Hematopoietic multipotent progenitor cell treated with erythropoietin and hydrocortisone succinate and interleukin-3 and kit ligand, for 17 days (in vitro differentiated cells): ENCODE measurements at regions not wholly inside any gene's neighbourhood (a gene's known extent, or its start where the extent isn't known, plus 50 kb on each side); places are given as distances from the start of the nearest gene placed in this dataset.

Experiments used
- DNase-seq: peaks from one replicate; pipeline ENCODE4 v3.0.0-alpha.2; 2015; ENCODE audit warnings: low spot score

GRCh38 chr5:68480335-68480940, 264.9 kb downstream of the PIK3R1 start:
- DNase-seq: peak; percentile 65

GRCh38 chr5:68482199-68482598, 266.6 kb downstream of the PIK3R1 start:
- peak; percentile 65 for DNase-seq

- no peak for DNase-seq
Observed at GRCh38 chr5:68484307-68485068, 268.9 kb downstream of the PIK3R1 start.

DNA sequence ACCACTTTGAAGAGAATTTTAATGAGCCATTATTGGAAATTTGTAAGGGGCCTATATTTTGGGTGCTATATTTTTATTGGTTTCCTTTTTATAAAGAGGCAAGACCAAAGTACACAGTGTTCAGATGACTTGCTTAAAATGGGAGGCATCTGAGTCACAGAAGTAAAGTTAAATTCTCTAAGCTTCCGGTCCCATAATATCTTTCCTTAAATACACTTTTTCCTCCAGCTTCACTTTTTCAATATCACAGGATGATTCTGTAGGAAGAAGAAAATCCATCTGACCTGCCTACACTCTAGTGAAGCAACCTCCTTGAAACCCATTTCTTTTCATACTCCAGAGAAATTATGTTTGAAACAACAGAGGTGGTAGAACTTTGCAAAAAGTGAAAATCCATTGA, 274.0 kb downstream of the PIK3R1 start:
- DNase-seq: no peak

- no peak for DNase-seq
Observed at GRCh38 chr5:68490406-68490805, 274.9 kb downstream of the PIK3R1 start.

DNA sequence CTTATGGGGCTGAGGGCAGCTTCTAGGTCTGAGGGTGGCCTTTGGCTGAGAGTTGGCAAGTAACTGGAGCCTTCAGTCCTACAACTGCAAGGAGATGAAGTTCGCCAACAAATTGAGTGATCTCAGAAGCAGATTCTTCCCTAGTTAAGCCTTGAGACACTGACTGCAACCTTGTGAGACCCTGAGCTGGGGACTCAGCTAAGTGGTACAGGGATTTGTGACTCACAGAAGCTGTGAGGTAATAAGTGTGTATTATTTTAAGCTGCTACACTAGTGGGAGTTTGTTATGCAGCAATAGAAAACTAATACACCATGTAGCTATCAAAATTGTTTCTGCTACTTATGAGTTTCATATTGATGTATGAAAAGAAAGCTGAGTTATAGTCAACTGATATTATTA, 279.2 kb downstream of the PIK3R1 start:
- no peak for DNase-seq

DNA sequence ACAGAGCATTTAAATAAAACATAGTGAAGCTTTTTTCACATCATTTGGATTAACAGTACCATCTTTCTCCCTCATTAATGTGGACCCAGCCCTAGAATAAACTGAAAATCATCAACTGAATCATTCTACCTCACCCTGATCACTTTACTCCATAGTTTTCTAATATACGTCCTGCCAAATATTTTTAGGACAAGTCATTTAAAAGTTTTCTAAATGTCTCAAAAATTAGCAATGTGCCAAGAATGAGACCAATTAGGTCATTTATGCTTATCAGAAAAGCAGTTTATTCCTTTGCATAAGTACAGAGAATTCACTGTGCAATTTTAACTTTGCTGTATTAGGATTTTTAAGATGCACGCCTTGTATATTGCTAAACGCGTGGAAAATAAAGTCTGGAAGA, 284.4 kb downstream of the PIK3R1 start:
- no peak for DNase-seq

GRCh38 chr5:68500813-68501212, 285.3 kb downstream of the PIK3R1 start:
- DNase-seq: no peak

DNA sequence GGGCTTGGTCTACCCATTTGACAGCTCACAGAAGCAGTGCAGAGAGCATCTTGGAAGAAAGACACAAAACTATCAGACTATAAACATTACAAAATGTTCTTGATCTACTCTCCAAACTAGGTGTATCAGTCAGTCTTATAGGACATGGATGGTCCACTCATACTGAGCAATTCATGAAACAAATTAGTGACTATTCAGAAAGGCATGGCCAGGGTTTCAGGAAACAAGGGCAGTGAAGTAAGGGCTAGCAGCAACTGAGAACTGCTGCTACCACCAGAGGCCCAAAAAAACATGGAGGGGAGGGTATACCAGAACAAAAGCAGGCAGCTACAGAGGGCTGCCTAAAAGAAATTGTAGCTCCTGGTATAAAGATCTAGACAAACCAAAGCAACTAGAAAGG, 287.0 kb downstream of the PIK3R1 start:
- DNase-seq: no peak

DNA sequence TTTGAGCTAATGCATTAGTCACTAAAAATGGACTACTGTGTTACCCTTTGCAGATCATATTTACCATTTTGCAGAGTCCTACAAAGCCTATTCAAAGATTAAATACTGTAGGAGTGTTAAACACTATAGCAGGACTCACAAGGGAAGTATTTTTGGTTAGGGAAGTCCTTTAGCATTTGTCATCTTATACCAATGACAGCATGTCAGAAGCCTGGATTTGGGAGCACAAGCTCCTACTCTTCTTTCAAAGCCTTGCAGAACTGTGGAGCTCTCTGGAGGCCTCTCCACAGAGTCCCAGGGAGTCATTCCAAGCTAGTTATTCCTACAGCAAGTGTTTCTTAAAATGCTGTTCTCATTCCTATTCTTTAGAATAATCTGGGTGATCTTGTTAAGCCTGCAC, 288.8 kb downstream of the PIK3R1 start:
- DNase-seq: no peak

DNA sequence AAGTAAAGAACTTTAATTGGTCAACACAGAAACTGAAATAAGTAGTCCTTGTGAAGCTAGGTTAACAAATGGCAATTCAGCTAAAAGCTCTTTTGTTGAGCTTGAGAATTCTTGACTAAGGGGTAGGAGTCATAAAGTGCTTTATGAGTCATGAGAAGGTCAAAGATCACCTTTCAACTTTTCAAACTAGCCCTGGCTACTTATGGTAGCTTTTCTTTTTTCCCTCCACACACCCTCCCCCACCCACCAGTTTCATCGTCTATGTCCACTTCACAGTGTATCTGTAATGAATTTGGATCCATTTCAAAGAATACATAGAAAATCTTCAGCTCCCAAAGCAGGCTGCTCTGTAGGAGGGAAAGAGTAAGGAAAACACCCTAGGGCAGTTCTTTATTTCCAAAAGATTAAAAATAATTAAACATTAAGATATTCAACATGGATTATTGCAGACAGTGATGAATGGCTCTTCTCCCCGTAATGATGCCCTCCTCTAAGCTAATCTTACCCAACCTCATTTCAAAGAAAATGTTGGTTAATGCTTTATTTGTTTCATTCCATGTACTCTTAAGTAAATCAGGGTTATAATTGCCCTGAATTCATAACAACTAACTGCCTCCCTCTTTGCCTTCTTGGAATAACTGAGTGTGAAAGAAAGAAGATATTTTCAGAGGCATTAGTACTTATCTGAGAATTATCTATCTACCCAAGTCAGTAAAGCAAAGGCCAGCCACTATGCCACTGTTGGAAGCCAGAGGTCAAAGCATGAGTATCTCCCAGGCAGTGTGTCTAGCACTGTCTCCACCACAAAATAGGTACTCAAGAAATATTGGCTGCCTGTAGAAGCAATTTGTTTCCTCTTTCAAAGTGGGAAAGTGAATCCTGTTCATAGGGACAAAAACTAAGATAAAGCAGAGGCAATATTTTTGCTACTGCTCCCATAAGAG, 290.6 kb downstream of the PIK3R1 start:
- DNase-seq: no peak

GRCh38 chr5:68515514-68515913, 300.0 kb downstream of the PIK3R1 start:
- no peak for DNase-seq

- DNase-seq: no peak
Observed at GRCh38 chr5:68518286-68518685, 302.7 kb downstream of the PIK3R1 start.

DNA sequence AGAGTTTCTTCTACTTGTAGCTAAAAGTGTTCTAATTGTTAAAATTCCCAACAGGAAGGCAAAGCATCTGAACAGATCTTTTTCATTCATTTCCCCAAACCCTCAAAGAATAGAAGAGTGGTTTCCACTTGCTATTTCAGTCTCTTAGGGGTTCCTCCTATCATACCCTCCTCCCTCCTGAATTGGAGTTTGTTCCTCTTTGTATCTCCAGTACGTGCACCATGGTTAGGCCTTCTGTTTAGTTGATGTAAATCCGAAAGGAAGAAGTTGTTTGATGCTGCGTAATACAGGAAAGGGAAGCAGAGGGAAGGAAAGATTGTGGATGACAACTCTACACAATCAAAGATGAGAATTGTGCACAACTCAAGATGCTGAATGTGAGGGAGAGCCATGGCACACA, 303.6 kb downstream of the PIK3R1 start:
- no peak for DNase-seq

DNA sequence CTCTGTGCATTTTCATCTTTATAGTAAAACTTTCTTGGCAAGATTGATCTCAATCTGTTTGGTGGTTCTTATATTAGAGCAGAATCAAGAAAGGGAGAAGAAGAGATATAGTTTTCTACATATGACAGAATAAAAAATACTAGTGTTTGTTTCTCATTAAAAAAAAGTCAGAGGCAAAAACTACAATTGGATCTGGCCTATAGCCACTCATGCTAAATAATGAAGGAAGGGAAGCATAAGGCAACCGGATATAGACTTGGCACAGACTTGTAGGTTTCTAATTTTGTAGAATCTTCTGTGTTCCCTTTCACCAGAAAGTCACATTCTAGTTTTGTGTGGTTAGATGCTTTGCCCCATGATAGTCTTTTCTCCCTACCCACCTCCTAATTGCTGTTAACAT, 306.2 kb downstream of the PIK3R1 start:
- no peak for DNase-seq

GRCh38 chr5:68522863-68523262, 307.3 kb downstream of the PIK3R1 start:
- no peak for DNase-seq

DNA sequence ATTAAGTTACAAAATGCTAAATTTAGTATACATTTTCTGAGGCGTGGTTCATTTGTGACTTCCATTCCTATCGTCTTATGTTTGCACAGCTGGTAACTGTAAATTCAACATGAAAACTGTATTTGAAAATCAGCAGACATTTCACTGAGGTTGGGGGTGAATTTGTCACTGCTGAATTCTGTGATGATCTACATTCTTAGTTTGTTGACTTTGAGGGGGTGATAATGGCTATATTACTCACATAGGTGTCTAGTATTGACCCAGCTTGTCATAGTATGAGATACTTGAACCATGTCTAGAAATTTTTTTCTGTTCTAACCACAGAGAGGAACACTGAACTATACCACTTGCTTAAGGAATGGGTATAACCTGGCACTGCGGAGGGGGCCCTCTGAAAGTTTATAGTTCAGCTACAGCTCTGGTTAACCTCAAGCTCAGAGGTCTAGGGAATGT, 313.3 kb downstream of the PIK3R1 start:
- no peak for DNase-seq

DNA sequence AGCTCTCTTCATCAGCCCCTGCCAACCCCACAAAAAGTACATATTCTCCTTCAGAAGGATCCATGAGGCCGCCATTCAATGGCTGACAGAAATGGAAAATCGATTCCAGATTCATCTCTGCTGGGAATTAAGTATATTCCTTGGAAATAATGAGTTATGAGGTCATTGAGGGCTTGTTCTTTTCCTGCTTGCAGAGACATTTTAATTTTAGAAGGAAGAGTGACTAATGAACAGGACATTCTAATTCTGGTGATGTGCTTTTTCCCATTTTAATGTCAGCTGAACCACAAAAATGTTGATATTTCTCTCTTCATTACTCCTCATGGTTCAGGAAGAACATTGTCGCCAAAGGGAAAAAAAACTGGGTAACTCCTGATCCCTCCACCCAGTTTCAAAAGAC, 314.0 kb downstream of the PIK3R1 start:
- DNase-seq: no peak

DNA sequence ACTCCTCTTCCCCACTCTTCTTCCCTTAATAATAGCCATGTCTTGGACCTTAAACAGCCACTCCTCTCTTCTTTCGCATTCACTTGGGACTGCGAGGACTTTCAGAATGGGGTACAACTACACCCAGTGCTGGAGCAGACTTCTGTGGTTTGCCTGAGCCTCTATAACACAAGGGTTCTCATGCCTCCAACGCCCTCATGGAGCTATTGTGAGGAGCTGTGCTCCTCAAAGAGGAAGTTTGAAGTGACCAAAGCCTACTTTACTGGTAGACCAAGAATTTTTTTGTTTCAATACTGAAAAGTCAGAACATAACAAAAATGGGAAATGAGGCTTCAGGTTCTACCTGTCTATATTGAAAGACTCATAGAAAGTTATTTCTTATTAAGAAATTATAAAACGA, 316.4 kb downstream of the PIK3R1 start:
- no peak for DNase-seq

DNA sequence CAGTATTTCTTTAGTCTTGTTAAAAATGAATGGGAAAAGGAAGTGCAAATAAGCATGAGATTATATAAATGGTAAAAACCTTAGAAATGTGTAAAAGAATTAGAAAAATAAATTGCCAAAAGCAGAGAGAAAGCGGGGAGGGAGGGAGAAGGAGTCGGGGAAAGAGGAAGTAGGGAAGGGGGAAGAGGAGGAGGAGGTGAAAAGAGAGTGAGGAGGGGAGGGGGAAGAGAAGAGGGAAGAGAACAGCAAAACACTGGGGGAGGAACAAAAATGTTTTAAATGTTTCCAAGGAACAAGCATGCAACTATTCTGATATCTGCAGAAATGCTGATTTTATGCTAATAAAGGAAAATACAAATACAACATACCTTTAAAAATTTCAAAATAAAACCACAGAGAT, 317.5 kb downstream of the PIK3R1 start:
- DNase-seq: no peak

GRCh38 chr5:68533571-68534084, 318.1 kb downstream of the PIK3R1 start:
- no peak for DNase-seq

- no peak for DNase-seq
Observed at GRCh38 chr5:68534131-68534940, 318.8 kb downstream of the PIK3R1 start.
